GM12878 (cell line): ENCODE measurements at regions not wholly inside any gene's neighbourhood (a gene's known extent, or its start where the extent isn't known, plus 50 kb on each side); places are given as distances from the start of the nearest gene placed in this dataset.

Source experiments
- ATAC-seq: fragments of 200-7000 bp; cut with Tn5 transposase; 3 replicates; pipeline ENCODE4 v1.9.1; 2020; ENCODE audit warnings: mild to moderate bottlenecking, moderate library complexity
- BruUV-seq: library from RNA; stranded (reverse); fragments of 400-500 nt; replicated peaks from 2 replicates; lab custom pipeline; 2021; lab: Mats Ljungman, UMichigan
- CTCF ChIA-PET: fragments of 300-600 bp; sonication (Branson Sonifier 250); formaldehyde crosslinking; extraction: SDS; loops from one replicate; lab custom pipeline; 2021; ENCODE audit warnings: inconsistent platforms; lab: Yijun Ruan, JAX
- POLR2A ChIA-PET: fragments of 350-600 bp; formaldehyde crosslinking; extraction: SDS; loops from one replicate; lab custom pipeline; 2021; ENCODE audit warnings: inconsistent platforms; lab: Charles Lee
- RAD21 ChIA-PET: fragments of 300-600 bp; sonication (Branson Sonifier 250); formaldehyde crosslinking; loops from one replicate; lab custom pipeline; 2023; ENCODE audit warnings: antibody characterized with exemption; ENCODE audit not compliant: unreplicated experiment; lab: Charles Lee
- SMC1A ChIA-PET: fragments of 300-600 bp; sonication (Branson Sonifier 250); formaldehyde crosslinking; loops from one replicate; lab custom pipeline; 2023; ENCODE audit not compliant: unreplicated experiment, uncharacterized antibody; lab: Charles Lee
- DNase-seq: peaks from one replicate; pipeline ENCODE4 v3.0.0-alpha.2; 2011; ENCODE audit warnings: low read depth, low spot score
- FAIRE-seq: peaks from 3 replicates; lab custom pipeline; 2011; peaks lifted over from hg19 to GRCh38; lab: Jason Lieb, UNC
- H2AFZ ChIP-seq: 2 replicates; pipeline ENCODE4 v1.6.0; 2011; ENCODE audit warnings: low read depth, low read length, control low read depth; ENCODE audit not compliant: control insufficient read depth
- H3K27ac ChIP-seq: 2 replicates; pipeline ENCODE4 v1.5.1; 2011; ENCODE audit warnings: control low read depth; ENCODE audit not compliant: control insufficient read depth, insufficient read depth
- H3K27me3 ChIP-seq, 2 experiments: replicated peaks in 1 of 2; 2 replicates each; pipeline versions ENCODE4 v1.6.0 to v1.6.1; 2011; ENCODE audit warnings: low read length in 1 of 2; ENCODE audit not compliant: control insufficient read depth in 2 of 2, insufficient read depth in 2 of 2
- H3K36me3 ChIP-seq, 2 experiments: 2 replicates each; pipeline ENCODE4 v1.5.1; 2011; ENCODE audit warnings: low read length in 1 of 2; ENCODE audit not compliant: control insufficient read depth in 2 of 2, insufficient read depth in 2 of 2
- H3K4me1 ChIP-seq: 2 replicates; pipeline ENCODE4 v1.6.1; 2011; ENCODE audit warnings: mild to moderate bottlenecking, low read length, moderate library complexity, mixed read lengths; ENCODE audit not compliant: control insufficient read depth, insufficient read depth
- H3K4me2 ChIP-seq: 2 replicates; pipeline ENCODE4 v1.6.0; 2011; ENCODE audit warnings: control low read depth; ENCODE audit not compliant: control insufficient read depth, insufficient read depth
- H3K4me3 ChIP-seq: fragments of 200-600 bp; sonication (generic); 2 replicates; pipeline ENCODE4 v1.5.1; 2016
- H3K79me2 ChIP-seq: 2 replicates; pipeline ENCODE4 v1.6.0; 2011; ENCODE audit warnings: low read length; ENCODE audit not compliant: control insufficient read depth, insufficient read depth
- H3K9ac ChIP-seq: 2 replicates; pipeline ENCODE4 v1.8.0; 2011; ENCODE audit warnings: low read length, control low read depth, mixed read lengths; ENCODE audit not compliant: control insufficient read depth, insufficient read depth
- H3K9me3 ChIP-seq: replicated peaks from 3 replicates; pipeline ENCODE4 v1.5.1; 2011; ENCODE audit warnings: mild to moderate bottlenecking, low read length; ENCODE audit not compliant: control insufficient read depth, insufficient read depth
- H4K20me1 ChIP-seq: 2 replicates; pipeline ENCODE4 v1.6.0; 2011; ENCODE audit not compliant: control insufficient read depth, insufficient read depth
- CEBPZ ChIP-seq: fragments of 150-350 bp; IDR thresholded peaks from 2 replicates; pipeline ENCODE4 v1.6.1; 2016; ENCODE audit warnings: low read depth, low read length
- CHD1 ChIP-seq: IDR thresholded peaks from 2 replicates; pipeline ENCODE4 v1.6.1; 2012; ENCODE audit warnings: low read depth, low read length, improper control_type of control experiment
- CTCF ChIP-seq, 3 experiments: IDR thresholded peaks in 2 of 3; conservative IDR thresholded peaks in 1 of 3; 2 replicates each; pipeline ENCODE4 v1.5.1; 2011; ENCODE audit warnings: low read depth in 3 of 3, low read length in 3 of 3, mild to moderate bottlenecking in 3 of 3, control low read depth in 2 of 3, moderate library complexity in 2 of 3, inconsistent platforms in 1 of 3, mixed read lengths in 1 of 3; ENCODE audit not compliant: control insufficient read depth in 2 of 3, insufficient read depth in 1 of 3; ENCODE audit errors: extremely low read depth in 1 of 3
- FOXK2 ChIP-seq: fragments of 450-650 bp; IDR thresholded peaks from 2 replicates; pipeline ENCODE4 v1.6.1; 2017; ENCODE audit warnings: mild to moderate bottlenecking, moderate library complexity
- FOXM1 ChIP-seq: IDR thresholded peaks from 2 replicates; pipeline ENCODE4 v1.6.1; 2012; ENCODE audit warnings: low read depth, mild to moderate bottlenecking, inconsistent platforms, low read length, moderate library complexity
- MEF2A ChIP-seq: IDR thresholded peaks from 2 replicates; pipeline ENCODE4 v1.6.1; 2011; ENCODE audit warnings: low read depth, mild to moderate bottlenecking, low read length, moderate library complexity; ENCODE audit not compliant: insufficient read depth
- RAD21 ChIP-seq: IDR thresholded peaks from 2 replicates; pipeline ENCODE4 v1.6.1; 2011; ENCODE audit warnings: mild to moderate bottlenecking, low read depth, low read length, moderate library complexity; ENCODE audit not compliant: insufficient read depth
- RAD51 ChIP-seq: fragments of 450-650 bp; IDR thresholded peaks from 2 replicates; pipeline ENCODE4 v1.6.1; 2016; ENCODE audit warnings: moderate library complexity, mild to moderate bottlenecking, inconsistent platforms
- RUNX3 ChIP-seq: IDR thresholded peaks from 2 replicates; pipeline ENCODE4 v1.6.1; 2012; ENCODE audit warnings: low read length, inconsistent platforms
- SMAD5 ChIP-seq: IDR thresholded peaks from 2 replicates; pipeline ENCODE4 v1.6.1; 2016; ENCODE audit warnings: antibody characterized with exemption, low read depth
- STAT3 ChIP-seq: IDR thresholded peaks from 2 replicates; pipeline ENCODE4 v1.6.1; 2011; ENCODE audit warnings: low read depth, low read length, improper control_type of control experiment
- TAF1 ChIP-seq: IDR thresholded peaks from 2 replicates; pipeline ENCODE4 v1.6.1; 2011; ENCODE audit warnings: mild to moderate bottlenecking, low read depth, low read length, borderline replicate concordance
- ZBTB40 ChIP-seq: fragments of 450-650 bp; IDR thresholded peaks from 2 replicates; pipeline ENCODE4 v1.6.1; 2016; ENCODE audit warnings: mild to moderate bottlenecking, moderate library complexity, borderline replicate concordance
- ZNF207 ChIP-seq: fragments of 450-650 bp; IDR thresholded peaks from 2 replicates; pipeline ENCODE4 v1.6.1; 2014; ENCODE audit warnings: antibody characterized with exemption, mild to moderate bottlenecking, borderline replicate concordance
- WGBS: methylation state at CpG from one replicate; pipeline ENCODE4 v1.1.6; 2016; ENCODE audit warnings: low lambda C conversion rate; ENCODE audit not compliant: insufficient replicate concordance, insufficient coverage; ENCODE audit errors: missing lambda C conversion rate; 5-methylcytosine and 5-hydroxymethylcytosine counted together
- in situ Hi-C: fragments of 300-500 bp; cut with MboI; formaldehyde crosslinking; loops from 9 replicates; pipeline ENCODE4 v1.14.3; 2018; ENCODE audit warnings: mixed read lengths
- intact Hi-C: fragments of 100-400 bp; cut with micrococcal nuclease; formaldehyde crosslinking; loops from one replicate; pipeline ENCODE4 v1.14.2; 2022; ENCODE audit not compliant: unreplicated experiment
- TF ChIP-seq, protein P1 (sequence below): IDR thresholded peaks from 2 replicates; pipeline ENCODE4 v1.6.1; 2011; ENCODE audit warnings: low read depth, mild to moderate bottlenecking, low read length, moderate library complexity, borderline replicate concordance; ENCODE audit errors: extremely low read depth

DNA sequence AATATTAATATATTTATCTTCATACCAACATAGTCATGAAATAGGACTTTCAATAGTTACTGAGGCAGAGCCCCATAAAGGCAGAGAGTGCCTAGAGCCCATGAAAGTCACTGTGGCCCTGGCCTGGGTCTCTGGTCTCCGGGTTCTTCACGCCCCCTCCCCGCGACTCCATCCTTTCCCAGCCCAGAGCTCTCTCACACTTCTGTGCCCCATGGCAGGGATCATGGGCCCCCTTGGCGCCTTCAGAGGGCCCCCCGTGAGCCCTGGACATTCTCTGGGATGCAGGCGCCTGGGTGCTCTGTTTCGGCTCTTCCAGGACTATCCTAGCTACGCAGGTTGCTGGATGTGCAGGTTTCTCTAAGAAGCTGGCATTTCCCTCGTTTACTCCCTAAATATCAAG, 228.4 kb downstream of the TEX29 start (continued):
- TF ChIP-seq CEBPZ (no peak), RAD21 (no peak)

GRCh38 chr13:111549464-111549863, 229.0 kb downstream of the TEX29 start:
- no peak for FAIRE-seq
- POLR2A ChIA-PET, result no interaction called here
- TF ChIP-seq CHD1 (no peak), SMAD5 (no peak), RUNX3 (no peak), RAD51 (no peak), MEF2A (no peak), FOXM1 (no peak), STAT3 (no peak), FOXK2 (no peak), TAF1 (no peak), CTCF (IDR thresholded peaks at IDR 0.05 in 2 of 3, conservative IDR thresholded peaks at IDR 0.05 in 1 of 3; ENCODE audit: control insufficient read depth in 2 of 3, extremely low read depth in 1 of 3, insufficient read depth in 1 of 3, low read depth in 3 of 3, low read length in 3 of 3) (no peak), ZBTB40 (no peak), ZNF207 (no peak)
- TF ChIP-seq, protein P1, sequence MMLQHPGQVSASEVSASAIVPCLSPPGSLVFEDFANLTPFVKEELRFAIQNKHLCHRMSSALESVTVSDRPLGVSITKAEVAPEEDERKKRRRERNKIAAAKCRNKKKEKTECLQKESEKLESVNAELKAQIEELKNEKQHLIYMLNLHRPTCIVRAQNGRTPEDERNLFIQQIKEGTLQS, result no peak

More at GRCh38 chr13:111549464-111549863, 229.0 kb downstream of the TEX29 start:
- Histone ChIP-seq H3K4me1 (no peaks in the 10 kb centered on the region), H3K36me3 (no peaks in the 10 kb centered on the region), H3K4me3 (no peak overlapping the region), H3K79me2 (no peaks in the 10 kb centered on the region), H3K9ac (no peak overlapping the region), H3K9me3 (no peaks in the 10 kb centered on the region; the same call in 2 of the 3 replicates), H3K27me3 (no peaks in the 10 kb centered on the region), H2AFZ (no peak overlapping the region), H3K4me2 (no peak overlapping the region), H4K20me1 (no peaks in the 10 kb centered on the region), H3K27ac (no peak overlapping the region)
- intact Hi-C loops, result no loop called here
- in situ Hi-C loops, result no loop called here
- ATAC-seq (no peak), DNase-seq (no peak)
- BruUV-seq, result no TSS peak
- ChIA-PET SMC1A (no interaction called here), CTCF (no interaction called here), RAD21 (no interaction called here)
- 0% methylated on average over 2 of the region's 2 CpGs for WGBS
